Glomerular visceral epithelial cell (primary cell): ENCODE measurements at regions not wholly inside any gene's neighbourhood (a gene's known extent, or its start where the extent isn't known, plus 50 kb on each side); places are given as distances from the start of the nearest gene placed in this dataset.

Source experiments
- DNase-seq: peaks from one replicate; pipeline ENCODE4 v3.0.0-alpha.2; 2016; ENCODE audit errors: extremely low spot score

DNA sequence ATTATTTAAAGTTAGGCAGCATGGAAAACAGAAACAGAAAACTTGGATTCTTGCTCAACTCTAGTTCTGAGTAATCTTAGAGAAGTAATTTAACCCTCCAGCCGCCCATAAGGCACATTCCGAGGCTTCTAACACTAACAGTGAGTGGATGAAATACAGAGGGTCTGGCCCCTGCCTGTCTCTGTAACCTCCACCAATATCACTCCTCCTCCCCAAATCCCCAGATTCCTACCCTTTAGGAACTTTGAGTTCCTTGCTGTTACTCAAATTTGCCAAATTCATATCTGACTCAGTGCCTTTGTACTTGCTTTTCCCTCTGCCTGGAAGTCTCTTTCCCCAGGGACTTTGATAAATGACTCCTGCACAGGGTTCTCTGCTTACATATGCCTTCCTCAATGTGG lies 112.5 kb upstream of the TGFBR2 start:
- no peak for DNase-seq

GRCh38 chr3:30495172-30496065 lies 111.0 kb upstream of the TGFBR2 start:
- no peak for DNase-seq

- peak; percentile 38 for DNase-seq
Measured at GRCh38 chr3:30496066-30496966, 110.1 kb upstream of the TGFBR2 start.

DNA sequence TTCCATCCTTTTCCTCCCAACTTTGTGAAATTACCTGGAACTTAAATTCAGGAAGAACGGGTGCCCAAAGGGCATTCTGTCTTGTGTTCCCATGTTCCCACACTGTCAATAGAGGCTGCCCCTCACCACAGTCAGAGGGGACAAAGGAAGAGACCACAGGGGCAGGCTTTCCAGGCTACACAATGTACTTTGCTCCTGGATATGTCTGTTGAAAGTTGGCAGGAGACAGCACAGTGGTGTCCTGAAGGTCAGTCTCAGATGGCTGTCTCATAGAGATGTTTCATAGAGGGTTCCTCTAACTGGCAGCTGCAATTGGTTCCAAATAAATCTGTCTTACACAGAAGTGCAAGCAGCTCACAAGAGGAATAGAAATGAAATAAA lies 107.8 kb upstream of the TGFBR2 start:
- DNase-seq = no peak

DNA sequence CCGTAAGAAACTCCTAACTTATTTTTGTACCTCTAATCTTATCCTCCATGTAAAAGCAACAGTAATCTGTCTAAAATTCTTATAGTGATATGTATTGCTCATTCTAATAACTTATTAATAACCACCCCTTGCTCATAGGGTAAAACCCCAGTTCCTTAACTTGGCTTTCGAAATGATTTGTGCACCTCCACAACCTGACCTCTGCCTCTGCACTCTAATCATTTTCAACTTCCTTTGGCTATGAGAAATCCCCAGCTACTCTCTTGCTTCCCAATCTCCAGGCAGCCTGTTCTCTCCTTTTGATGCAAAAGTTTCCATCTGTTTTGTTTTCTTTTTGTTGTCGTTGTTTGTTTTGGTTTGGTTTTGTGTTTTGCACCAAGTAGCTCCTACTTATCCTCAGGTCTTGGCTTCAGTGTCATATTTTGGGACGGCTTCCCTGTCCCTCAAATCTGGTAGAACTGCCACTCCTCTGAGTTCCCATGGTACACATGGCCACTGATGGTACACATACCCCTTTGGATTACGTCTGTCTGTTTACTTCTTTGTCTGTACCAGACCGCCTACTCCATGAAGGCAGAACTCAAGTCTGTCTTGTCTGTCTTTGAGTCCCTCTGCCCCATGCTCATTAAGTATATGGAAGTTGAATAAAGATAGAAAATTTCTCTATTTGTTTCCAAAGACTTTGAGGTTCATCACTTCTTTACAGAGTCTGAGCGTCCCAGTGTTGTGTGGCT lies 105.6 kb upstream of the TGFBR2 start:
- no peak for DNase-seq

- no peak for DNase-seq
Measured at GRCh38 chr3:30501526-30501925, 104.9 kb upstream of the TGFBR2 start.

GRCh38 chr3:30502051-30502741 lies 104.2 kb upstream of the TGFBR2 start:
- DNase-seq = no peak

DNA sequence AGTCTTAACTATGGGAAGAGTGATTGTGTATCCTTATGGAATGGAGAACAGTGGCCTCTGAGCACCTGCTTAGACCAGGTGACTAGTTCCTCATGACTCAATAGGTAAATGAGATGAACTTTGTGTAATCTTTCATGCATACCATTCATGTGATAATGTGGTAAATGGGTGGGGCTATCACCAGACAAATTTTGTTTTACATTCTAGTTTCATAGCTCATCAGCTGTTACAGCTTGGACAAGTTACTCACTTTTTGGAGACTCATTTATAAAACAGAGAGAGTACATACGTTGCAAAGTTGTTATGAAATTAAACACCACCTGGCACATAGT lies 103.7 kb upstream of the TGFBR2 start:
- DNase-seq = no peak

GRCh38 chr3:30503446-30503845 lies 103.0 kb upstream of the TGFBR2 start:
- no peak for DNase-seq

GRCh38 chr3:30504939-30505338 lies 101.5 kb upstream of the TGFBR2 start:
- no peak for DNase-seq

DNA sequence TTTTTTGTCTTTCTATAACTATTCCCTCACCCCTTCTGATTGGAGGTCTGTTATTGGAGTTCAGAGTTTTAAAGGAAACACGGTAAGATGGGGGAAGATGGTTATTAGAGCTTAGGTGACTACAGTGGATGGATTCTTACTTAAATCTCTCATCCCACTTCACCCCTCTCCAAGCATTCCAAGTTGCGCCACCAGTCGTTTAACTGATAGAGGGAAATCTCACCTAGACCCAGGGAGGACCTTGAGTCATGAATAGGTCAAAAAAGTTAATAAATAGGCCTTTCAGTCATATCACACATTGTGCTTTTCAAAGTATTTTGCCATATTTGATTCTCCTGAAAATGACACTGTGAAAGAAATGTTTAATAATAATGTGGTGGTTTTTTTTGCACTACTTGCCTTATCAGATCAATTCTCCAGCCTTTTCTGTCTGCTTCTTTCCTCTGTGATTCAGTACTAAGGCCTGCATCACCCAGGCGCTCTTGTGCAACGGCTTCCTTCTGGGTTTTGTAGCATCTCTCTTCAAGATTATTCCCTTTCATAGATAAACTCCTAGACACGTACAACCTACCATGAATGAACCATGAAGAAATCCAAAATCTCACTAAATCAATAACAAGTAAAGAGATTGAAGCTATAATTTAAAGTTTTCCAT lies 100.4 kb upstream of the TGFBR2 start:
- no peak for DNase-seq

DNA sequence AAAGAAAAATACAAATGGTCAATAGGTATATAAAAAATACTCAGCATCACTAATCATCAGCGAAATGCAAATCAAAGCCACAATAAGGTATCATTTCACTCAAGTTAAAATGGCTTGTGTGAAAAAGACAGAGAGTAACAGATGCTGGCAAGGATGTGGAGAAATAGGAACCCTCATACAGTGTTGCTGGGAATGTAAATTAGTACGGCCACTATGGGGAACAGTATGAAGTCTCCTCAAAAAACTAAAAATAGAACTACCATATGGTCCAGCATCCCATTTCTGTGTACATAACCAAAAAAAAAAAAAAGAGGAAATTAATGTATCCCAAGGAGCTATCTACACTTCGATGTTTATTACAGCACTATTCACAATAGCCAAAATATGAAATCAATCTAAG lies 98.1 kb upstream of the TGFBR2 start:
- DNase-seq = no peak

DNA sequence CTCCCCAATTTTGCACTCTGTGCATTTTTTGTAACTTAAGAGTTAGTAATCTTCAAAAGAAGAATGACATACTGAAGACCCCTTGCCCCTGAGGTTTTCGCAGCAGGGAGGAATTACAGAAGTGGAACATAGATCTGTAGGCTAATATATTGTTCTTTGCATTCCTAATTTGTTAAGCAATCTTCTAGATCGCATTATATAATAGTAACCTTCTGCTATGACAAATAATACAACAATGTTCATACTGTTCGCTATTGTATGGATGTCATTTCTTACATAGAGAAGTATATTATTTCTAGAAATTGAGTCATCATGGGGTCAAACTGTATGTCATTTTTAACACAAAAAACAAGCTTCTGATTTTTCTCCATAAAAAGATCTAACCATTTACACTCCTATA lies 95.8 kb upstream of the TGFBR2 start:
- no peak for DNase-seq

- DNase-seq = peak; percentile 67
Measured at GRCh38 chr3:30511524-30512251, 94.7 kb upstream of the TGFBR2 start.

DNA sequence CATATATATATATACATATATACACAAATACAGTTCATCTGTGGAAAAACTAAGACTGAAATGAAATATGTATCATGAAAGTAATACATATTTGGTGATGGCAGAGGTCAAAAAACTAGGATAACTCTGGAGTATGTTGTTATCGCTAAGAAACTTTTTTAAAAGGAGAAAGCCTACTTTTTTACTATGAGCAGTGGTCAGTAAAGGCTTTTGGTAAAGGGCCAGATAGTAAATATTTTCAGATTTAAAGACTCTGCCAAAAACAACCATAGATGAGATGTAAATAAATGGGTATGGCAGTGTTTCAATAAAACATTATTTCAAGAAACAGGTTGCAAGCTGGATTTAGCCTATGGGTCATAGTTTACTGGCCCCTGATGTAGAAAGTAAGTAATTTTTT lies 93.8 kb upstream of the TGFBR2 start:
- no peak for DNase-seq

GRCh38 chr3:30513374-30514152 lies 92.8 kb upstream of the TGFBR2 start:
- DNase-seq = no peak

DNA sequence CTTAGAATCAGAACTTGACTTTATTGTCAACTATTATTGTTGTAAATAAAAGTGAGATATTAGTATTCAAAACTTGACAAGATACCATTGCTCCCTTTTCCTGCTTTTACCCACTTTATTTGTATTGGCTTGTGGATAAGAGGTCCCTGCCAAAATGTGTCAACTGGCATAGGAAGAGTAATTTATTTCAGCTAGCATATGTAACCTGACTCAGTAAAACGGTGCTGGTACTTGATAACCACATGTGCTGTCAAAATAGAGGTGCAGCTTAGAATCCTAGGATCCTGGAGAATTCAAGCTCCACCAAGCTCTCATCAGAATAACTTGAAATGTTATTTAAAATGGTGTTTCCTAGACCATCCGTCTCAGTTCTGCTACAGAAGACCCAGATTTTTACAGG lies 90.2 kb upstream of the TGFBR2 start:
- DNase-seq = no peak

- no peak for DNase-seq
Measured at GRCh38 chr3:30518181-30518864, 88.1 kb upstream of the TGFBR2 start.

DNA sequence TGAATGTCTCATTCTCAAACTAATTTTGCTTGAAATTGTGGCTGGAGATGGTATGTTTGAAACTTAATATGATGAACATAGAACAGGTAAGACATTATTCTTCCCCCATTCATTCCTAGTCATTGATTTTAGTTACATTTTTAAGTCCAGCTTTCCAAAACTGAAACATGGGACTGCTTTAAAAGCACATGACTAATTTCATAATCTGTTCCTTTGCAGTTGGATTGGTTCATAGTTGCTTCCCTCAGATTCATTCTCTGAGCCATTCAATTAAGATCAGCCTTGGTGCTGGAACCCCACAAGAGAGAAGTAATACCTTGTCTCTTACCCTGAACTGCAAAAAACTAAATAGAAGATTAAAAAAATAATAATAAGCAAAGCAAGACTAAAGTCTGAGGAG lies 87.5 kb upstream of the TGFBR2 start:
- no peak for DNase-seq
